Ovary (tissue), 3 donors: ENCODE measurements at regions not wholly inside any gene's neighbourhood (a gene's known extent, or its start where the extent isn't known, plus 50 kb on each side); places are given as distances from the start of the nearest gene placed in this dataset.

Source experiments
- CTCF ChIP-seq, 3 donors: fragments of 450-650 bp in 2 of 3; fragments of 200-600 bp in 1 of 3; IDR thresholded peaks; one replicate each; pipeline versions ENCODE4 v1.5.1 to v1.8.0; 2016 to 2022; ENCODE audit warnings: antibody characterized with exemption in 3 of 3, mild to moderate bottlenecking in 1 of 3
- POLR2A ChIP-seq: fragments of 450-650 bp; IDR thresholded peaks from one replicate; pipeline ENCODE4 v1.6.1; 2017; ENCODE audit warnings: antibody characterized with exemption, mild to moderate bottlenecking, moderate library complexity
- donor health status: DM: no; HTN: no; CAD: no.

- no peak for TF ChIP-seq CTCF (IDR thresholded peaks at IDR 0.05)
- TF ChIP-seq POLR2A, result no peak
Measured at GRCh38 chr13:22009937-22010336, 339.1 kb downstream of the FGF9 start.
